GM19023 (cell line): ENCODE measurements at regions not wholly inside any gene's neighbourhood (a gene's known extent, or its start where the extent isn't known, plus 50 kb on each side); places are given as distances from the start of the nearest gene placed in this dataset.
"Not testable (repeated sequence)": the region's sequence is repeated elsewhere in the genome, so short reads cannot be mapped to it uniquely, and the experiment has no call there.

Experiments
- ATAC-seq: cut with Tn5 transposase; IDR thresholded peaks from one replicate; pipeline ENCODE4 v1.9.1; 2021; ENCODE audit warnings: mild to moderate bottlenecking, moderate library complexity; ENCODE audit not compliant: unreplicated experiment

GRCh38 chr3:20842594-20843436, 656.8 kb upstream of the SGO1 start:
- no peak for ATAC-seq

GRCh38 chr3:20842002-20842401, 656.0 kb upstream of the SGO1 start:
- ATAC-seq, result no peak

GRCh38 chr3:20837676-20838302, 651.8 kb upstream of the SGO1 start:
- no peak for ATAC-seq

GRCh38 chr3:20836801-20837200, 650.8 kb upstream of the SGO1 start:
- no peak for ATAC-seq

- ATAC-seq, result no peak
These were observed 647.0 kb upstream of the SGO1 start for GRCh38 chr3:20832963-20833362.

GRCh38 chr3:20822251-20822650, 636.2 kb upstream of the SGO1 start:
- no peak for ATAC-seq

- ATAC-seq, result not testable (repeated sequence)
These were observed 634.9 kb upstream of the SGO1 start for GRCh38 chr3:20820872-20821271.

GRCh38 chr3:20811631-20812030, 625.6 kb upstream of the SGO1 start:
- ATAC-seq, result no peak

GRCh38 chr3:20811006-20811405, 625.0 kb upstream of the SGO1 start:
- no peak for ATAC-seq

- no peak for ATAC-seq
These were observed 624.5 kb upstream of the SGO1 start for GRCh38 chr3:20810555-20810954.

GRCh38 chr3:20809356-20809755, 623.4 kb upstream of the SGO1 start:
- ATAC-seq, result no peak

- ATAC-seq, result no peak
These were observed 622.9 kb upstream of the SGO1 start for GRCh38 chr3:20808864-20809263.

GRCh38 chr3:20798666-20799065, 612.7 kb upstream of the SGO1 start:
- ATAC-seq, result no peak

- no peak for ATAC-seq
These were observed 601.0 kb upstream of the SGO1 start for GRCh38 chr3:20787005-20787404.

- no peak for ATAC-seq
These were observed 590.7 kb upstream of the SGO1 start for GRCh38 chr3:20776692-20777091.

GRCh38 chr3:20776286-20776685, 590.3 kb upstream of the SGO1 start:
- ATAC-seq, result no peak

GRCh38 chr3:20773320-20773984, 587.4 kb upstream of the SGO1 start:
- ATAC-seq, result no peak

GRCh38 chr3:20772869-20773268, 586.9 kb upstream of the SGO1 start:
- ATAC-seq, result no peak

GRCh38 chr3:20769430-20769829, 583.4 kb upstream of the SGO1 start:
- no peak for ATAC-seq

- ATAC-seq, result no peak
These were observed 575.0 kb upstream of the SGO1 start for GRCh38 chr3:20760981-20761380.

- no peak for ATAC-seq
These were observed 566.4 kb upstream of the SGO1 start for GRCh38 chr3:20752416-20752815.

- ATAC-seq, result no peak
These were observed 565.3 kb upstream of the SGO1 start for GRCh38 chr3:20751296-20751695.
